ENCODE measurements at regions not wholly inside any gene's neighbourhood (a gene's known extent, or its start where the extent isn't known, plus 50 kb on each side); places are given as distances from the start of the nearest gene placed in this dataset.

DNA sequence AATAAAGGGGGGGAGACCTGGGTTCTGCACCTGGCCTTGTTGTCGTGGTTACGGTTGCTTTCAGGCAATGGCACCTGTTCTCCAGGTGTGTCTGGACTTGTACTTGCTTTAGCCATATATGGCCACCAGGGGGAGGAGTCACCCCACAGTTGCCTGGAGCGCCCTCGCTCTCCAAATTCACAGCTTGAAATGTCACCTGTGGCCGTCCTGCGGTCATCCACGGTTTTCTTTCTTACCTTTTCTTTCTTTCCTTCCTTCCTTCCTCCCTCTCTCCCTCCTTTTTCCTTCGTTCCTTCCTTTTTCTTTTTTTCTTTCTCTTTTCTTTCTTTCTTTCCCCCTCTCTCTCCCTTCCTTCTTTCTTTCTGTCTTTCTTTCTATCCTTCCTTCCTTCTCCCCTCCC, 157.2 kb upstream of the ZNF92 start:
- TF ChIP-seq EP300 (IDR thresholded peaks at IDR 0.05) = no peak
- no peak for TF ChIP-seq POLR2A (IDR thresholded peaks at IDR 0.05)
- TF ChIP-seq, protein P1, sequence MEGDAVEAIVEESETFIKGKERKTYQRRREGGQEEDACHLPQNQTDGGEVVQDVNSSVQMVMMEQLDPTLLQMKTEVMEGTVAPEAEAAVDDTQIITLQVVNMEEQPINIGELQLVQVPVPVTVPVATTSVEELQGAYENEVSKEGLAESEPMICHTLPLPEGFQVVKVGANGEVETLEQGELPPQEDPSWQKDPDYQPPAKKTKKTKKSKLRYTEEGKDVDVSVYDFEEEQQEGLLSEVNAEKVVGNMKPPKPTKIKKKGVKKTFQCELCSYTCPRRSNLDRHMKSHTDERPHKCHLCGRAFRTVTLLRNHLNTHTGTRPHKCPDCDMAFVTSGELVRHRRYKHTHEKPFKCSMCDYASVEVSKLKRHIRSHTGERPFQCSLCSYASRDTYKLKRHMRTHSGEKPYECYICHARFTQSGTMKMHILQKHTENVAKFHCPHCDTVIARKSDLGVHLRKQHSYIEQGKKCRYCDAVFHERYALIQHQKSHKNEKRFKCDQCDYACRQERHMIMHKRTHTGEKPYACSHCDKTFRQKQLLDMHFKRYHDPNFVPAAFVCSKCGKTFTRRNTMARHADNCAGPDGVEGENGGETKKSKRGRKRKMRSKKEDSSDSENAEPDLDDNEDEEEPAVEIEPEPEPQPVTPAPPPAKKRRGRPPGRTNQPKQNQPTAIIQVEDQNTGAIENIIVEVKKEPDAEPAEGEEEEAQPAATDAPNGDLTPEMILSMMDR (IDR thresholded peaks at IDR 0.05) = peak; percentile 22 to 54 (median 30)

All from tibial nerve (tissue), 4 donors.